Esophagus muscularis mucosa (tissue), 4 donors: ENCODE measurements at regions not wholly inside any gene's neighbourhood (a gene's known extent, or its start where the extent isn't known, plus 50 kb on each side); places are given as distances from the start of the nearest gene placed in this dataset.

Experiments
- CTCF ChIP-seq, 3 experiments: fragments of 200-600 bp in 2 of 3; fragments of 450-650 bp in 1 of 3; sonication (generic) in 2 of 3; IDR thresholded peaks; one replicate each; pipeline ENCODE4 v1.5.1; 2017 to 2019; ENCODE audit warnings: antibody characterized with exemption in 3 of 3, mild to moderate bottlenecking in 2 of 3, moderate library complexity in 1 of 3
- EP300 ChIP-seq: sonication (generic); formaldehyde crosslinking; IDR thresholded peaks from one replicate; pipeline ENCODE4 v1.6.1; 2017; ENCODE audit warnings: antibody characterized with exemption
- POLR2A ChIP-seq: fragments of 450-650 bp; IDR thresholded peaks from one replicate; pipeline ENCODE4 v1.6.1; 2017; ENCODE audit warnings: antibody characterized with exemption, moderate library complexity, mild to moderate bottlenecking, low read depth
- POLR2AphosphoS5 ChIP-seq, 2 donors: sonication (generic); formaldehyde crosslinking; IDR thresholded peaks; one replicate each; pipeline ENCODE4 v1.6.1; 2017; ENCODE audit warnings: antibody characterized with exemption in 2 of 2

DNA sequence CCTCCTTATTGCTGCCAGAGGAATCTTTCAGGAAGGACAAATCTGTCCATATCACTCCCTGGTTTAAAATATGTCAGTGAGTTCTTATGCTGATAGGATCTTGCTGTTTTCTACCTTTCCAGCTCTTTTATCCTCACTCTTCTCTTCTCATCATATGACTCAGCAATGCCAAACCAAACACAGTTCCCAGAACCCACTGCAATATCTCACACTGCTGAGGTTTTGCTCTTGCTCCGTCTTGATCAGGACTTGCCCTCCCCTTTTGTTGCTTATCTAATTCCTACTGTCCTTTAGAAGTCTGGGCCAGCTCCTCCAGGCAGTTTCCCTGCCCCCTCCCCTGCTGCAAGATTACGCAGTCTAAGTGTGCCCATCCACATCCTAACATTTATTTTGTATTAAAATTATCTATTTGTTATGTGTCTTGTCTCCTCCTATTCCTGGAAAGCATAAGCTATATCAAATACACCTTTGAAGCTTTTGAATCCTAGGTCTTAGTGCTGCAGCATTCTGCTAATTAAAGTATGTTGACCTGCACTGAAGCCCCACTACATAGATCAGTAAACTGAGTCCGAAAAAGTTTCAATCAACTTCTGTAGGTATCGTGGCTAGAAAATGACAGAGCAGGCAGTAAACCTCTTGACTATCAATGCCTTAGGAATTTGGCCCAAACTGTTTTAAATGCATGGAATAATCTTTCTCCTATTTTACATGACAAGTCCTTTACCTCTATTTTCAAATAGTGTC lies 119.2 kb upstream of the C11orf87 start:
- TF ChIP-seq EP300 (no peak), POLR2AphosphoS5 (IDR thresholded peaks at IDR 0.05) (no peak), CTCF (IDR thresholded peaks at IDR 0.05) (no peak), POLR2A (no peak)
